H9 (cell line): ENCODE measurements at regions not wholly inside any gene's neighbourhood (a gene's known extent, or its start where the extent isn't known, plus 50 kb on each side); places are given as distances from the start of the nearest gene placed in this dataset.

Experiments
- DNase-seq: peaks from one replicate; pipeline ENCODE4 v3.0.0-alpha.2; 2017
- H2AFZ ChIP-seq: one replicate; pipeline ENCODE4 v1.6.1; 2013; ENCODE audit warnings: mild to moderate bottlenecking, low read length, control low read depth, moderate library complexity
- H2AK5ac ChIP-seq: 2 replicates; pipeline ENCODE4 v1.6.1; 2013; ENCODE audit warnings: low read length, control low read depth, mixed read lengths; ENCODE audit not compliant: insufficient read length
- H2BK120ac ChIP-seq: one replicate; pipeline ENCODE4 v1.6.1; 2013; ENCODE audit warnings: low read depth, mild to moderate bottlenecking, low read length, control low read depth, inconsistent platforms; ENCODE audit not compliant: poor library complexity, severe bottlenecking
- H2BK12ac ChIP-seq: 2 replicates; pipeline ENCODE4 v1.6.1; 2013; ENCODE audit warnings: low read length, control low read depth, mixed read lengths, low read depth; ENCODE audit not compliant: insufficient read length
- H2BK15ac ChIP-seq: 2 replicates; pipeline ENCODE4 v1.6.1; 2013; ENCODE audit warnings: low read depth, low read length, control low read depth
- H2BK20ac ChIP-seq: one replicate; pipeline ENCODE4 v1.6.1; 2013; ENCODE audit warnings: low read depth, mild to moderate bottlenecking, low read length, control low read depth, inconsistent platforms; ENCODE audit not compliant: poor library complexity, severe bottlenecking
- H2BK5ac ChIP-seq: 2 replicates; pipeline ENCODE4 v1.6.1; 2013; ENCODE audit warnings: low read length, control low read depth, mixed read lengths; ENCODE audit not compliant: insufficient read length
- H3K14ac ChIP-seq: 2 replicates; pipeline ENCODE4 v1.6.1; 2013; ENCODE audit warnings: low read length, control low read depth; ENCODE audit not compliant: insufficient read depth
- H3K18ac ChIP-seq: 2 replicates; pipeline ENCODE4 v1.6.1; 2013; ENCODE audit warnings: low read depth, mild to moderate bottlenecking, mixed read lengths, low read length, control low read depth; ENCODE audit not compliant: insufficient read length
- H3K23ac ChIP-seq: 2 replicates; pipeline ENCODE4 v1.6.1; 2013; ENCODE audit warnings: low read length, control low read depth, mixed read lengths, low read depth; ENCODE audit not compliant: insufficient read length
- H3K23me2 ChIP-seq: 2 replicates; pipeline ENCODE4 v1.6.1; 2013; ENCODE audit warnings: low read depth, mild to moderate bottlenecking, mixed read lengths, low read length, control low read depth; ENCODE audit not compliant: insufficient read length, poor library complexity, severe bottlenecking
- H3K27ac ChIP-seq: 2 replicates; pipeline ENCODE4 v1.5.1; 2013; ENCODE audit warnings: low read length, control low read depth, mixed read lengths, low read depth; ENCODE audit not compliant: insufficient read length
- H3K27me3 ChIP-seq: 2 replicates; pipeline ENCODE4 v1.6.1; 2013; ENCODE audit warnings: low read length, control low read depth, inconsistent platforms; ENCODE audit not compliant: insufficient read depth
- H3K4ac ChIP-seq: 2 replicates; pipeline ENCODE4 v1.6.1; 2013; ENCODE audit warnings: low read depth, mild to moderate bottlenecking, control low read depth, inconsistent platforms, low read length, moderate library complexity
- H3K4me1 ChIP-seq: 2 replicates; pipeline ENCODE4 v1.6.1; 2013; ENCODE audit warnings: low read length, control low read depth, inconsistent platforms; ENCODE audit not compliant: insufficient read depth
- H3K4me2 ChIP-seq: 2 replicates; pipeline ENCODE4 v1.6.1; 2013; ENCODE audit warnings: low read length, control low read depth, mixed read lengths; ENCODE audit not compliant: insufficient read length, insufficient read depth
- H3K56ac ChIP-seq: 2 replicates; pipeline ENCODE4 v1.6.1; 2013; ENCODE audit warnings: low read depth, mild to moderate bottlenecking, mixed read lengths, low read length, control low read depth; ENCODE audit not compliant: insufficient read length
- H3K79me1 ChIP-seq: 2 replicates; pipeline ENCODE4 v1.6.1; 2013; ENCODE audit warnings: low read depth, mild to moderate bottlenecking, moderate library complexity, low read length, control low read depth, inconsistent platforms; ENCODE audit not compliant: insufficient read depth, poor library complexity, severe bottlenecking
- H3K79me2 ChIP-seq: 2 replicates; pipeline ENCODE4 v1.6.1; 2013; ENCODE audit warnings: low read length, control low read depth, inconsistent platforms; ENCODE audit not compliant: insufficient read depth
- H3K9ac ChIP-seq: 2 replicates; pipeline ENCODE4 v1.6.1; 2013; ENCODE audit warnings: low read length, control low read depth, mixed read lengths; ENCODE audit not compliant: insufficient read length; ENCODE audit errors: extremely low read depth
- H3K9me3 ChIP-seq: one replicate; pipeline ENCODE4 v1.6.1; 2013; ENCODE audit warnings: low read depth, low read length, inconsistent platforms; ENCODE audit not compliant: control insufficient read depth
- H3T11ph ChIP-seq: one replicate; pipeline ENCODE4 v1.6.1; 2013; ENCODE audit warnings: mild to moderate bottlenecking, low read length, control low read depth, inconsistent platforms
- H4K20me1 ChIP-seq: one replicate; pipeline ENCODE4 v1.6.1; 2013; ENCODE audit not compliant: control insufficient read depth, insufficient read length, insufficient read depth
- H4K5ac ChIP-seq: 2 replicates; pipeline ENCODE4 v1.6.1; 2013; ENCODE audit warnings: low read depth, mild to moderate bottlenecking, mixed read lengths, low read length, control low read depth; ENCODE audit not compliant: insufficient read length
- H4K8ac ChIP-seq: replicated peaks from 2 replicates; pipeline ENCODE4 v1.6.1; 2013; ENCODE audit warnings: low read length, control low read depth, mixed read lengths, low read depth; ENCODE audit not compliant: insufficient read length
- H4K91ac ChIP-seq: 2 replicates; pipeline ENCODE4 v1.6.1; 2013; ENCODE audit warnings: low read depth, mild to moderate bottlenecking, moderate library complexity, mixed read lengths, low read length, control low read depth; ENCODE audit not compliant: insufficient read length
- H3K27ac Mint-ChIP-seq, 3 experiments: 2 replicates in 2 of 3; 3 replicates in 1 of 3; pipeline ENCODE4 v1.8.0; 2020 to 2021; ENCODE audit warnings: mixed read lengths in 3 of 3, mild to moderate bottlenecking in 1 of 3, moderate library complexity in 1 of 3
- H3K27me3 Mint-ChIP-seq: 2 replicates; pipeline ENCODE4 v1.8.0; 2021; ENCODE audit warnings: low read depth, mild to moderate bottlenecking, moderate library complexity, mixed read lengths
- H3K36me3 Mint-ChIP-seq, 3 experiments: 2 replicates in 2 of 3; 3 replicates in 1 of 3; pipeline ENCODE4 v1.8.0; 2020 to 2021; ENCODE audit warnings: low read depth in 3 of 3, mixed read lengths in 3 of 3; ENCODE audit not compliant: insufficient read depth in 1 of 3
- H3K4me1 Mint-ChIP-seq, 2 experiments: 2 replicates each; pipeline ENCODE4 v1.8.0; 2020; ENCODE audit warnings: mixed read lengths in 2 of 2
- H3K4me3 Mint-ChIP-seq, 2 experiments: 2 replicates in 1 of 2; 3 replicates in 1 of 2; pipeline ENCODE4 v1.8.0; 2020 to 2021; ENCODE audit warnings: mild to moderate bottlenecking in 2 of 2, mixed read lengths in 2 of 2, moderate library complexity in 1 of 2
- H3K9me3 Mint-ChIP-seq, 2 experiments: 2 replicates in 1 of 2; 3 replicates in 1 of 2; pipeline ENCODE4 v1.8.0; 2020; ENCODE audit warnings: mild to moderate bottlenecking in 2 of 2, mixed read lengths in 2 of 2, moderate library complexity in 1 of 2
- WGBS: extraction: QIAGEN DNeasy Blood & Tissue Kit; methylation state at CpG from one replicate; pipeline ENCODE4 v1.1.7; 2013; ENCODE audit warnings: missing lambda C conversion rate, low lambda C conversion rate, mixed read lengths; ENCODE audit not compliant: insufficient read length; ENCODE audit errors: extremely low coverage; 5-methylcytosine and 5-hydroxymethylcytosine counted together
- TF ChIP-seq, protein P1 (sequence below): fragments of 200-600 bp; sonication (generic); conservative IDR thresholded peaks from 3 replicates; pipeline ENCODE4 v1.8.0; 2021; ENCODE audit warnings: antibody characterized with exemption, mild to moderate bottlenecking

GRCh38 chr4:90064196-90064595 lies 63.0 kb upstream of the CCSER1 start:
- Histone ChIP-seq H4K20me1 (no peaks in the 10 kb centered on the region), H3K9me3 (no peaks in the 10 kb centered on the region), H3K27ac (no peak overlapping the region), H3K9ac (no peak overlapping the region), H3K4me1 (peaks cover 2% of the 10 kb centered on the region; the same call in 1 of the 2 replicates), H3K27me3 (no peaks in the 10 kb centered on the region), H3K4me2 (no peak overlapping the region), H3K79me2 (no peaks in the 10 kb centered on the region), H4K91ac (no peak overlapping the region), H2BK20ac (no peak overlapping the region), H4K5ac (no peak overlapping the region), H3K56ac (no peak overlapping the region), H2AK5ac (no peak overlapping the region), H2BK120ac (no peak overlapping the region), H4K8ac (no peak overlapping the region), H3K79me1 (no peaks in the 10 kb centered on the region), H3T11ph (no peak overlapping the region), H2BK12ac (no peak overlapping the region), H3K23ac (no peak overlapping the region), H3K4ac (no peak overlapping the region), H2BK5ac (no peak overlapping the region), H2AFZ (no peak overlapping the region), H3K23me2 (no peaks in the 10 kb centered on the region), H3K14ac (no peak overlapping the region), H3K18ac (no peak overlapping the region), H2BK15ac (no peak overlapping the region)
- no peak overlapping the region for H3K27ac Mint-ChIP-seq
- no peak for DNase-seq
- no peaks in the 10 kb centered on the region for H3K27me3 Mint-ChIP-seq
- H3K4me3 Mint-ChIP-seq, result no peak overlapping the region
- no CpG with 5 or more reads among the region's 4 CpGs for WGBS
- no peaks in the 10 kb centered on the region; a peak in 1 of 5 replicates for H3K9me3 Mint-ChIP-seq
- peaks cover 20% of the 10 kb centered on the region in 2 experiments for H3K4me1 Mint-ChIP-seq
- H3K36me3 Mint-ChIP-seq, result no peaks in the 10 kb centered on the region; a peak in 1 of 7 replicates
- TF ChIP-seq, protein P1, sequence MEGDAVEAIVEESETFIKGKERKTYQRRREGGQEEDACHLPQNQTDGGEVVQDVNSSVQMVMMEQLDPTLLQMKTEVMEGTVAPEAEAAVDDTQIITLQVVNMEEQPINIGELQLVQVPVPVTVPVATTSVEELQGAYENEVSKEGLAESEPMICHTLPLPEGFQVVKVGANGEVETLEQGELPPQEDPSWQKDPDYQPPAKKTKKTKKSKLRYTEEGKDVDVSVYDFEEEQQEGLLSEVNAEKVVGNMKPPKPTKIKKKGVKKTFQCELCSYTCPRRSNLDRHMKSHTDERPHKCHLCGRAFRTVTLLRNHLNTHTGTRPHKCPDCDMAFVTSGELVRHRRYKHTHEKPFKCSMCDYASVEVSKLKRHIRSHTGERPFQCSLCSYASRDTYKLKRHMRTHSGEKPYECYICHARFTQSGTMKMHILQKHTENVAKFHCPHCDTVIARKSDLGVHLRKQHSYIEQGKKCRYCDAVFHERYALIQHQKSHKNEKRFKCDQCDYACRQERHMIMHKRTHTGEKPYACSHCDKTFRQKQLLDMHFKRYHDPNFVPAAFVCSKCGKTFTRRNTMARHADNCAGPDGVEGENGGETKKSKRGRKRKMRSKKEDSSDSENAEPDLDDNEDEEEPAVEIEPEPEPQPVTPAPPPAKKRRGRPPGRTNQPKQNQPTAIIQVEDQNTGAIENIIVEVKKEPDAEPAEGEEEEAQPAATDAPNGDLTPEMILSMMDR, result no peak
